GM10266 (cell line): ENCODE measurements at regions not wholly inside any gene's neighbourhood (a gene's known extent, or its start where the extent isn't known, plus 50 kb on each side); places are given as distances from the start of the nearest gene placed in this dataset.

Source experiments
- DNase-seq: peaks from one replicate; pipeline ENCODE4 v3.0.0; 2012; ENCODE audit errors: extremely low spot score
- CTCF ChIP-seq: IDR thresholded peaks from 2 replicates; pipeline ENCODE4 v1.5.1; 2012; ENCODE audit warnings: mild to moderate bottlenecking, low read depth; ENCODE audit not compliant: control insufficient read depth, insufficient read depth; ENCODE audit errors: missing control alignments

DNA sequence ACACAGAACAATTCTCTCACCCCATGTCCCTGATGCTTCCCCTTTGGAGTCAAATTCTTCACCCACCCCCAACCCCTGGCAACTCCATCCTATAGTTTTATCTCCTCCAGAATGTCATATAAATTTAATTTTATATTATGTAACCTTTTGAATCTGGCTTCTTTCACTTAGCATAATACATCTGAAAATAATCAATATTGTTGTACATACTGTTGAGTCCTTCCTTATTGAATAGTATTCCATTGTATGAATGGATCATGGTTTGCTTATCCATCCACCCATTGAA, 98.9 kb upstream of the TSC22D2 start:
- no peak for TF ChIP-seq CTCF
- DNase-seq, result no peak

DNA sequence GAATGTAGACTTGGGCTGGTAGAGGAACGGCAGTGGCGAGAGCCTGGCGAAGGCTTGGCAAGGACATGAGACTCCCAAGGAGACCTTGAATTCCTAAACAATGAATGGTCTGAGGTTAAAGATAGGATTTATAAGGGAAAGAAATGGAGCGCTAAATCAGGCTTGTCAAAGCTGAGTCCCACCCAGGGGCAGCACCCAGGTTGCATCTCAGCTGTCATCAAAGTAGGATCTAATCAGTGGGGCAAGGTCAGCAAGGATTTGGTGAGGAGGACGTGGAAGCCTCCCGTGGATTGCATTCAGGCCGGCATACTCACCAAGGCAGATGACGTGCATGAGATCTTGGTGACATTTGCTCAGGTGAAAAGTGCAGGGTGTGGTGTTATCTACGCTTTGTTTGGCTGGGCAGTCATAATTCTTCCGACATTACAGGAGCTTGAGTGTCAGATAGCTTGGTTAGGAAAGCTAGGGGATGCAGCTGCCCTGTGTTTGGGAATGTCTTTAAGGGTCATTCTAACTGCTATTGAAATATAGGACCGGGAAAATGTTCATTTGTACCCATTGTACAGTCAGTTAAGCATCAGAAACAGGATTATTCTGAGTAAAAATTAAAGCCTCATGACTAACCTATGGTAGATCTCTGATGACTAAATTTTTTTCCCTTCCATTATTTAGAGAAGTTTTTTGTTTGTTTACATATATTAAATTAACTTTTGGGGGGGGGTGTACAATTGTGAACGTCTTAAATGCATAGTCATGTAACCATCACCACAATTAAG, 99.4 kb upstream of the TSC22D2 start:
- no peak for DNase-seq

GRCh38 chr3:150308037-150308319, 100.1 kb upstream of the TSC22D2 start:
- TF ChIP-seq CTCF, result no peak
- DNase-seq, result no peak

More for the DNA sequence above, 99.4 kb upstream of the TSC22D2 start:
- no peak for TF ChIP-seq CTCF

- DNase-seq, result no peak
- no peak for TF ChIP-seq CTCF
Observed at GRCh38 chr3:150307311-150308036, 100.6 kb upstream of the TSC22D2 start.

DNA sequence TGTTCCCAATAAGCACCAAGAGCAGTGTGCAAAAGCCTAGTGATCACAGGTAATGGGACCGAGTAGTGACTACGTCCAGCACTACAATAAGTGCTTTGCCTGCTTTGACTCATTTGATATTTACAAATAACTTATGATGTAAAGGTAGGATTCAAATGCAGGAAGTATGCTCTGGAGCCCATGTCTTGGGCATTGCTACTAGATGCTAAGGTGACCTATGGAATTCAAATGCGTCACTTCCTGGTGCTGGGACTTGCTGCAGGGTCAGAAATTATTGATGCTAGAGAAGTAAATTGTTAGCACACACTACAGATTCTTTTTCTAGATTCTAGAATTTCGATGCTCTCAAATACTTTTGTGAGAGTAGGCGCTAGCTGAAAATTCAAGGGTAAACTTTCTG, 101.2 kb upstream of the TSC22D2 start:
- TF ChIP-seq CTCF, result no peak
- DNase-seq, result no peak

GRCh38 chr3:150306083-150306482, 102.0 kb upstream of the TSC22D2 start:
- DNase-seq, result no peak
- no peak for TF ChIP-seq CTCF

DNA sequence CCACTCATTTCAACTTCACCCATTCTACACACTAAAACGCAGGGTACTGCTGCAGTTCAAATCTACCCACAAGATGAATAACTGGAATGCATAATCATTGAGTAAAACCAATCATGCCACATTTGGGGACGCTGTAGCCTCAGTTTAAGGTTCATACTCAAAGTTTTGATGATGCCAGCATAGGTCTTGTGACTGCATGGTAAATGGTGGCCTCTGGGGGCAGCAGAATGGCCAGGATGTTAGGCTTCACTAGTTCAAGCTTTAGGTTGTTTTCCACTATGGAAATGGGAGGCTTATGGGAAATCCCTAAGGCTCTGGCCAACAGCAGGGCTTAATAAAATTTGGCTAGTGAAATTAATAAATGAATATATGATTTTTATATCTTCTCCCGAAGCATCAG, 104.3 kb upstream of the TSC22D2 start:
- peak; percentile 30 for TF ChIP-seq CTCF
- no peak for DNase-seq
